ENCODE measurements at regions not wholly inside any gene's neighbourhood (a gene's known extent, or its start where the extent isn't known, plus 50 kb on each side); places are given as distances from the start of the nearest gene placed in this dataset.
A peak's percentile ranks its signal among the peaks of the same experiment; 100 is the strongest.

- no peak overlapping the region for H3K4me3 ChIP-seq (ENCODE audit: low read depth, low read length)
- DNase-seq (ENCODE audit: low read depth, low spot score) = no peak
- in situ Hi-C loops (cut with HindIII; ENCODE audit: low sequenced_read_pairs) = no loop called here
- TF ChIP-seq, protein P1, sequence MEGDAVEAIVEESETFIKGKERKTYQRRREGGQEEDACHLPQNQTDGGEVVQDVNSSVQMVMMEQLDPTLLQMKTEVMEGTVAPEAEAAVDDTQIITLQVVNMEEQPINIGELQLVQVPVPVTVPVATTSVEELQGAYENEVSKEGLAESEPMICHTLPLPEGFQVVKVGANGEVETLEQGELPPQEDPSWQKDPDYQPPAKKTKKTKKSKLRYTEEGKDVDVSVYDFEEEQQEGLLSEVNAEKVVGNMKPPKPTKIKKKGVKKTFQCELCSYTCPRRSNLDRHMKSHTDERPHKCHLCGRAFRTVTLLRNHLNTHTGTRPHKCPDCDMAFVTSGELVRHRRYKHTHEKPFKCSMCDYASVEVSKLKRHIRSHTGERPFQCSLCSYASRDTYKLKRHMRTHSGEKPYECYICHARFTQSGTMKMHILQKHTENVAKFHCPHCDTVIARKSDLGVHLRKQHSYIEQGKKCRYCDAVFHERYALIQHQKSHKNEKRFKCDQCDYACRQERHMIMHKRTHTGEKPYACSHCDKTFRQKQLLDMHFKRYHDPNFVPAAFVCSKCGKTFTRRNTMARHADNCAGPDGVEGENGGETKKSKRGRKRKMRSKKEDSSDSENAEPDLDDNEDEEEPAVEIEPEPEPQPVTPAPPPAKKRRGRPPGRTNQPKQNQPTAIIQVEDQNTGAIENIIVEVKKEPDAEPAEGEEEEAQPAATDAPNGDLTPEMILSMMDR (IDR thresholded peaks at IDR 0.05; ENCODE audit: low read depth, low read length) = no peak
Measured at GRCh38 chr3:106331636-106332035, 462.8 kb upstream of the CBLB start.

DNA sequence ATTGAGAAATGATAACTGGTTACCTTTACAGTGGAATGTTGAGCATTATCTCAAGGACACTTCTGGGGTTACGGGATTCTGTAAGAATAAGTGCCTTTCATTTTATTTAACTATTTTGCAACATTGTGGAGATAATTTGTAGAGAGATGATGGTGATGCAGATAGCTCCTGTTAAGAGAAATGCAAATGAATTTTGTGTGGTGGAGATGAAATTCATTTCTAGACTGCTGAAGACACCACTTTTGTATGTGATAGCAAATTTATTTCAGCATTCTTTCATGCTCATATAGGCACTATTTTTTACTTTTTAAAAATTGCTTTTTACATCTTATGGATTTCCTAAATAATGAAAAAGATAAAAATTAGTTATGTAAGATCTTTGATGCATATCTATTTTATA is 463.3 kb upstream of the CBLB start:
- TF ChIP-seq, protein P1 (IDR thresholded peaks at IDR 0.05; ENCODE audit: low read depth, low read length) = no peak
- DNase-seq (ENCODE audit: low read depth, low spot score) = no peak
- no peak overlapping the region for H3K4me3 ChIP-seq (ENCODE audit: low read depth, low read length)
- in situ Hi-C loops (cut with HindIII; ENCODE audit: low sequenced_read_pairs) = no loop called here

DNA sequence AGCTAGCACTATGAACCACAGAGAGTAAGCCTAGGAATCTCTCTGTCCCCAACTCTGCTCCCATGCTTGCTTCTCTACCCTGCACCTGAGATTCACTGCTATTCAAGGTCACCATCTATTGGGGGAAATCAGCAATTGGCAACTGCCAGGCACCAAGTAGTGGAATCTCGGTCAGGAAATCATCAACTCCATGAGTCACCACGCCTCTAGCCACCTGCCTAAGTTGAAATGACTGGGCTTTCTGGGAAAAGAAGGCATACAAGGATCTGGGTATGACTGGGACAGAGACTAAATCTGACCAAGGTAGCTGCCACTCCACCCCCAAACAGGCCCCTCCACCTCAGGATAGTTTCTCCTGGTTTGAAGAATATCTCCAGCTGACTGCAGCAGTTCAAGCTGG is 464.1 kb upstream of the CBLB start:
- in situ Hi-C loops (cut with HindIII; ENCODE audit: low sequenced_read_pairs) = no loop called here
- H3K4me3 ChIP-seq (ENCODE audit: low read depth, low read length) = no peak overlapping the region
- TF ChIP-seq, protein P1 (IDR thresholded peaks at IDR 0.05; ENCODE audit: low read depth, low read length) = no peak
- DNase-seq (ENCODE audit: low read depth, low spot score) = peak; percentile 49

DNA sequence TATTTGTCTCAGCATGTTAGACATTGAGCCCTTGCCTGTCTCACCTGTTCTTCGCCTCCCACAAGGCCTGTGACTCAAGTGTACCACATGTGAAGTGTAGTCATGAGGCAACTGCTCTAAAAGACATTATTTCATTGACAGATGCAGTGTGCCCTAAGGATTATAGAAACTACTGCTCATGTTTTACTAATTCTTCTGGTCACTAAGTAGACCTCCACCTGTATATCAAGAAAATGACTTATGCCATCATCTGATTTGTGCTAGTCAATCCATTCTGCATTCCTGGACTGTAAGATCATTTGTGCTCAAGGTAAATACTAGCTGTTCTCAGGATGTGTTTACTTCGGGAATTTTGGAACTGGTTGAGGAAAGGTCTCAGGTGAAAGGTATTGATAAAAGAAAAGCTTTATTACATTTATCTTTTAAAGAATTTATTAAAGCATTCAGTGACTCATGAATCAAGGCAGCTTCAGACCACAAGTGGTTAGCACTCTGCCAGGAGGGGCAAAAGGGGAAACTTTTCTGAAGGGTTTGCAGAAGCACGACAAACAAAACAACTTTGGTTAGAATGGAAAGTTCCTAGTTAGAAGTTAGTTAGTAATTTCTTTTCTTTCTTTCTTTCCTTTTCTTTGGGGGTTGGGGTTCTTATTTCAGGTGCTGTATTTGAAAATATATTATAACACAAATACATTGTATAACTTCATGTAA is 465.3 kb upstream of the CBLB start:
- TF ChIP-seq, protein P1 (IDR thresholded peaks at IDR 0.05; ENCODE audit: low read depth, low read length) = no peak
- in situ Hi-C loops (cut with HindIII; ENCODE audit: low sequenced_read_pairs) = no loop called here
- peak; percentile 88 for DNase-seq (ENCODE audit: low read depth, low spot score)
- no peak overlapping the region for H3K4me3 ChIP-seq (ENCODE audit: low read depth, low read length)

GRCh38 chr3:106336619-106337018 is 467.8 kb upstream of the CBLB start:
- no peak for DNase-seq (ENCODE audit: low read depth, low spot score)
- TF ChIP-seq, protein P1 (IDR thresholded peaks at IDR 0.05; ENCODE audit: low read depth, low read length) = no peak
- in situ Hi-C loops (cut with HindIII; ENCODE audit: low sequenced_read_pairs) = no loop called here

GRCh38 chr3:106337116-106337515 is 468.3 kb upstream of the CBLB start:
- no peak overlapping the region for H3K4me3 ChIP-seq (ENCODE audit: low read depth, low read length)
- TF ChIP-seq, protein P1 (IDR thresholded peaks at IDR 0.05; ENCODE audit: low read depth, low read length) = no peak
- in situ Hi-C loops (cut with HindIII; ENCODE audit: low sequenced_read_pairs) = no loop called here
- DNase-seq (ENCODE audit: low read depth, low spot score) = no peak

More at GRCh38 chr3:106336619-106337018, 467.8 kb upstream of the CBLB start:
- no peak overlapping the region for H3K4me3 ChIP-seq (ENCODE audit: low read depth, low read length)
